GM23338 (cell line): ENCODE measurements at regions not wholly inside any gene's neighbourhood (a gene's known extent, or its start where the extent isn't known, plus 50 kb on each side); places are given as distances from the start of the nearest gene placed in this dataset.

Source experiments
- ATAC-seq: fragments of 200-7000 bp; cut with Tn5 transposase; 3 replicates; pipeline ENCODE4 v1.9.1; 2020
- DNase-seq: peaks from one replicate; pipeline ENCODE4 v3.0.0-alpha.2; 2015; ENCODE audit warnings: low spot score
- H2AFZ ChIP-seq: fragments of 200-600 bp; sonication (generic); 2 replicates; pipeline ENCODE4 v1.8.0; 2016; ENCODE audit warnings: antibody characterized with exemption, mild to moderate bottlenecking, moderate library complexity
- H3F3A ChIP-seq: fragments of 200-600 bp; sonication (generic); replicated peaks from 2 replicates; pipeline ENCODE4 v1.8.0; 2017; ENCODE audit warnings: antibody characterized with exemption, mixed run types, low read depth
- H3K27ac ChIP-seq: fragments of 200-600 bp; sonication (generic); 2 replicates; pipeline ENCODE4 v1.6.1; 2016; ENCODE audit warnings: low read depth
- H3K27me3 ChIP-seq: fragments of 200-600 bp; sonication (generic); 2 replicates; pipeline ENCODE4 v1.8.0; 2016; ENCODE audit warnings: mild to moderate bottlenecking, mixed run types, moderate library complexity; ENCODE audit not compliant: insufficient read depth
- H3K36me3 ChIP-seq: fragments of 200-600 bp; sonication (generic); 2 replicates; pipeline ENCODE4 v1.8.0; 2016; ENCODE audit warnings: mild to moderate bottlenecking; ENCODE audit not compliant: insufficient read depth
- H3K4me1 ChIP-seq: fragments of 200-600 bp; sonication (generic); 2 replicates; pipeline ENCODE4 v1.8.0; 2016; ENCODE audit warnings: mild to moderate bottlenecking, moderate library complexity; ENCODE audit not compliant: insufficient read depth
- H3K4me2 ChIP-seq: fragments of 200-600 bp; sonication (generic); 2 replicates; pipeline ENCODE4 v1.7.1; 2017; ENCODE audit warnings: mixed run types
- H3K4me3 ChIP-seq: fragments of 200-600 bp; sonication (generic); 2 replicates; pipeline ENCODE4 v1.6.1; 2016; ENCODE audit warnings: mixed run types
- H3K79me2 ChIP-seq: fragments of 200-600 bp; sonication (generic); replicated peaks from 2 replicates; pipeline ENCODE4 v1.8.0; 2017; ENCODE audit warnings: mild to moderate bottlenecking; ENCODE audit not compliant: insufficient read depth
- H3K9me2 ChIP-seq: fragments of 200-600 bp; sonication (generic); 2 replicates; pipeline ENCODE4 v1.8.0; 2017; ENCODE audit not compliant: insufficient read depth
- H4K20me1 ChIP-seq: fragments of 200-600 bp; sonication (generic); replicated peaks from 2 replicates; pipeline ENCODE4 v1.8.0; 2017; ENCODE audit warnings: mild to moderate bottlenecking; ENCODE audit not compliant: insufficient read depth
- H3K27ac Mint-ChIP-seq: 2 replicates; pipeline ENCODE4 v1.8.0; 2020; ENCODE audit warnings: inconsistent platforms, mild to moderate bottlenecking, moderate library complexity, mixed read lengths
- H3K27me3 Mint-ChIP-seq: 3 replicates; pipeline ENCODE4 v1.8.0; 2022; ENCODE audit warnings: low read depth, mild to moderate bottlenecking, moderate library complexity, mixed read lengths, inconsistent platforms; ENCODE audit not compliant: insufficient read depth, poor library complexity
- H3K36me3 Mint-ChIP-seq: 3 replicates; pipeline ENCODE4 v1.8.0; 2021; ENCODE audit warnings: low read depth, mild to moderate bottlenecking, inconsistent platforms, moderate library complexity, mixed read lengths
- H3K4me1 Mint-ChIP-seq: 3 replicates; pipeline ENCODE4 v1.8.0; 2020; ENCODE audit warnings: mild to moderate bottlenecking, inconsistent platforms, mixed read lengths
- H3K4me3 Mint-ChIP-seq: 3 replicates; pipeline ENCODE4 v1.8.0; 2021; ENCODE audit warnings: moderate library complexity, mild to moderate bottlenecking, inconsistent platforms, mixed read lengths
- H3K9me3 Mint-ChIP-seq: 3 replicates; pipeline ENCODE4 v1.8.0; 2020; ENCODE audit warnings: moderate library complexity, mild to moderate bottlenecking, inconsistent platforms, mixed read lengths
- CTCF ChIP-seq, 2 experiments: fragments of 200-600 bp in 1 of 2; sonication (generic) in 1 of 2; conservative IDR thresholded peaks; 2 replicates each; pipeline versions ENCODE4 v1.5.1 to v1.6.1; 2016 to 2017; ENCODE audit warnings: antibody characterized with exemption in 2 of 2, low read depth in 2 of 2, mild to moderate bottlenecking in 2 of 2, moderate library complexity in 1 of 2
- ETS1 ChIP-seq: IDR thresholded peaks from 2 replicates; pipeline ENCODE4 v1.6.1; 2016; ENCODE audit warnings: antibody characterized with exemption
- EZH2 ChIP-seq: fragments of 200-600 bp; sonication (generic); IDR thresholded peaks from one replicate; pipeline ENCODE4 v1.8.0; 2017; ENCODE audit warnings: antibody characterized with exemption, mild to moderate bottlenecking, low read depth; ENCODE audit not compliant: unreplicated experiment
- JUNB ChIP-seq: IDR thresholded peaks from one replicate; pipeline ENCODE4 v1.6.1; 2016; ENCODE audit warnings: antibody characterized with exemption; ENCODE audit not compliant: unreplicated experiment
- NANOG ChIP-seq: IDR thresholded peaks from 2 replicates; pipeline ENCODE4 v1.6.1; 2016; ENCODE audit warnings: antibody characterized with exemption, borderline replicate concordance
- POLR2AphosphoS5 ChIP-seq: IDR thresholded peaks from 2 replicates; pipeline ENCODE4 v1.6.1; 2016; ENCODE audit warnings: antibody characterized with exemption, low read depth
- REST ChIP-seq: IDR thresholded peaks from one replicate; pipeline ENCODE4 v1.6.1; 2018; ENCODE audit warnings: antibody characterized with exemption; ENCODE audit not compliant: unreplicated experiment
- STAT1 ChIP-seq: IDR thresholded peaks from one replicate; pipeline ENCODE4 v1.6.1; 2016; ENCODE audit warnings: antibody characterized with exemption; ENCODE audit not compliant: unreplicated experiment
- ZNF114 ChIP-seq: fragments of 250-450 bp; sonication (Bioruptor Pico); IDR thresholded peaks from 2 replicates; pipeline ENCODE4 v1.5.0; 2020; ENCODE audit warnings: mild to moderate bottlenecking, moderate library complexity
- ZNF331 ChIP-seq: fragments of 250-450 bp; sonication (Bioruptor Pico); IDR thresholded peaks from 2 replicates; pipeline ENCODE4 v1.5.0; 2020; ENCODE audit warnings: low read depth, mild to moderate bottlenecking, moderate library complexity

GRCh38 chr9:78788101-78788500 lies 491.2 kb downstream of the PSAT1 start:
- H3K4me2 ChIP-seq: no peak overlapping the region
- H3K36me3 ChIP-seq: no peaks in the 10 kb centered on the region
- no peak overlapping the region for H3K4me3 ChIP-seq
- no peak overlapping the region for H3K27ac ChIP-seq
- no peak overlapping the region for H2AFZ ChIP-seq
- no peaks in the 10 kb centered on the region for H3K4me1 ChIP-seq
- Mint-ChIP-seq H3K27me3 (peaks cover 1% of the 10 kb centered on the region), H3K27ac (no peak overlapping the region), H3K36me3 (no peaks in the 10 kb centered on the region), H3K9me3 (peaks cover 4% of the 10 kb centered on the region; the same call in 2 of the 3 replicates), H3K4me3 (no peak overlapping the region), H3K4me1 (no peaks in the 10 kb centered on the region)
- no peaks in the 10 kb centered on the region for H3K9me2 ChIP-seq
- H4K20me1 ChIP-seq: no peaks in the 10 kb centered on the region
- no peak for TF ChIP-seq ETS1
- no peak for TF ChIP-seq EZH2
- TF ChIP-seq NANOG: no peak
- TF ChIP-seq CTCF (conservative IDR thresholded peaks at IDR 0.05; ENCODE audit: low read depth in 2 of 2): no peak
- no peak for TF ChIP-seq ZNF331 (CRISPR knock-in tag)
- no peaks in the 10 kb centered on the region for H3K27me3 ChIP-seq
- no peaks in the 10 kb centered on the region for H3K79me2 ChIP-seq
- no peaks in the 10 kb centered on the region for H3F3A ChIP-seq
- ATAC-seq (no peak), DNase-seq (no peak)

GRCh38 chr9:78791779-78792178 lies 494.9 kb downstream of the PSAT1 start:
- DNase-seq: no peak
- Histone ChIP-seq H3K27me3 (no peaks in the 10 kb centered on the region), H3K9me2 (no peaks in the 10 kb centered on the region), H3K4me3 (no peak overlapping the region), H3K4me2 (no peak overlapping the region), H3K36me3 (no peaks in the 10 kb centered on the region), H4K20me1 (no peaks in the 10 kb centered on the region), H3K27ac (no peak overlapping the region), H2AFZ (no peak overlapping the region), H3F3A (no peaks in the 10 kb centered on the region), H3K79me2 (no peaks in the 10 kb centered on the region), H3K4me1 (no peaks in the 10 kb centered on the region)
- H3K36me3 Mint-ChIP-seq: no peaks in the 10 kb centered on the region; the same call in 2 of the 3 replicates
- peaks cover 1% of the 10 kb centered on the region for H3K27me3 Mint-ChIP-seq
- ATAC-seq: no peak
- H3K27ac Mint-ChIP-seq: no peak overlapping the region
- H3K4me1 Mint-ChIP-seq: no peaks in the 10 kb centered on the region
- TF ChIP-seq REST (no peak), JUNB (no peak), ZNF114 (CRISPR knock-in tag) (no peak), STAT1 (no peak), CTCF (conservative IDR thresholded peaks at IDR 0.05; ENCODE audit: low read depth in 2 of 2) (no peak), POLR2AphosphoS5 (no peak), ZNF331 (CRISPR knock-in tag) (no peak)
- H3K9me3 Mint-ChIP-seq: peaks cover 7% of the 10 kb centered on the region
- H3K4me3 Mint-ChIP-seq: no peak overlapping the region
